HG02798 (cell line): ENCODE measurements at regions not wholly inside any gene's neighbourhood (a gene's known extent, or its start where the extent isn't known, plus 50 kb on each side); places are given as distances from the start of the nearest gene placed in this dataset.
"Not testable (repeated sequence)": the region's sequence is repeated elsewhere in the genome, so short reads cannot be mapped to it uniquely, and the experiment has no call there.

Experiments used
- ATAC-seq: cut with Tn5 transposase; IDR thresholded peaks from one replicate; pipeline ENCODE4 v1.9.1; 2021; ENCODE audit warnings: mild to moderate bottlenecking; ENCODE audit not compliant: unreplicated experiment, poor library complexity

DNA sequence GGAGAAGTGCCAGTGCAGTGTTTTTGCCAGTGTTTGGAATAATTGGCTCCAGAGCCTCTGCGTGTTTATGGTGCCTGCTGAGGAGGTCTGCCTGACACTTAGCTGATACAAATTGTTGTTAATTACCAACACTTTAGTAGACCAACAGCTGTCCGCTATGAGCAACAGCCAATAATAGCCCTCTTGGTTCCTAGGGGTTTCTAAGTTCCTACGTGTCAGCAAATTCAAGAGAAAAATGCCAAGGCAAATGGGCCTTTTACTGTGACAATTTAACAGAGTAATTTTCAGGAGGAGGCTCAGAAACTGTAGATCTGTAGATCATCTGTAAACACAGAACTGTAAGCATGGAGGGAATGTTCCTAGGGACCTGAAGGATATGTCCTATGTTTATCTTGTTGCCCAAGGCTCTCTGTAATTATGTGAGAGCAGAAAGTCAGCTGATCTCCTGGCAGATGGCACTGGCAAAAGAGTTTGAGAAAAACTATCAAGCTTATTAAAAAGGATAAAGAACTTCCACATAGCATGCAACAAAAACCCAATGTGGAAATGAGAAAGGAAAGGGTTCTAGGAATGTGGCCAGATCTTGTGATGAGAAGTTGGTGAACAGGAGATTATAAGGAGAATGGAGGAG, 157.7 kb downstream of the GJA1 start:
- no peak for ATAC-seq

DNA sequence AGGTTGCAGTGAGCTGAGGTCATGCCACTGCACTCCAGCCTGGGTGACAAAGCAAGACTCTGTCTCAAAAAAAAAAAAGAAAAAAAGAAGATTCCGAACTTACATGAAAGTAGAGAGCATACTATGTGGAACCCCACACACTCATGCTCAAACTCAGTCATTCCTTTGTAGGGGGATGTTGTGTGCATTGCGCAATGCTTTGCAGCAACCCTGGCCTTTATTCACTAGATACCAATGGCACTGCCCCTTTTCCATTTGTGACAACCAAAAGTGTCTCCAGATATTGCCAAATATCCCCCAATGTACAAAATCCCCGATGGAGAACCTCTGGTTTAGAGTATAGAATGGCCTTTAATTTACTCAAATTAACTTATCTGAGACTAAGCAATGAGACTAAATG, 158.6 kb downstream of the GJA1 start:
- ATAC-seq, result no peak

DNA sequence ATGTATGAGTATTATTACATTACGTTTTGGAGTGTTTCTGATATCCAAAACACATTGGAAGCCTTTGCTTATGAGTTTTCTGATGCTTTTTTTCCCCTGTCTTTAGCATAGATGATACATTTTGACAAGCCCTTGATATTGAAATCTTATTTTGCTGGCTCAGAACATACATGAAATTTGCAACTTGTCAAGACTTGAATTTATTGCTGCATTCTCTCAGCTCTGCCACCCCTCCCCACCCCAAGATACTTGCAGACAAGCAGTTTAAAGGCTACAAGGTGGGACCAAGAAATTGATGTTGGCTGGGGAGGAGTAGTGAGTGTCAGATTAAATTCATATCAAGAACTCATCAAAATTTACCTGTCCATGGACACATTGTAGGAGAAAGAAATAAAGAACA, 160.2 kb downstream of the GJA1 start:
- no peak for ATAC-seq

GRCh38 chr6:121596441-121596840, 161.0 kb downstream of the GJA1 start:
- ATAC-seq, result no peak

GRCh38 chr6:121597654-121598053, 162.2 kb downstream of the GJA1 start:
- ATAC-seq, result no peak

DNA sequence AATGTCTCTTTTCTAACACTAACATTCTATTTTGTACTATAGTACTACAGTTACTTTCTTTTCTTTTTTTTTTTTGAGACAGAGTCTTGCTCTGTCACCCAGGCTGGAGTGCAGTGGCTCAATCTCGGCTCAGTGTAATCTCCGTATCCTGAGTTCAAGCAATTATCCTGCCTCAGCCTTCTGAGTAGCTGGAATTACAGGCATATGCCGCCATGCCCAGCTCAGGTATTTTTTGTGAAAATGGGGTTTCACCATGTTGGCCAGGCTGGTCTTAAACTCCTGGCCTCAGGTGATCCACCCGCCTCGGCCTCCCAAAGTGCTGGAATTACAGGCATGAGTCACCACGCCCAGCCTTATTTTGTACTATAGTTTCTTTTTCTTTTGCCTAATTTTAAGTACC, 163.9 kb downstream of the GJA1 start:
- not testable (repeated sequence) for ATAC-seq

- no peak for ATAC-seq
These were observed 165.1 kb downstream of the GJA1 start for GRCh38 chr6:121600389-121601168.

GRCh38 chr6:121603486-121603885, 168.0 kb downstream of the GJA1 start:
- ATAC-seq, result no peak

DNA sequence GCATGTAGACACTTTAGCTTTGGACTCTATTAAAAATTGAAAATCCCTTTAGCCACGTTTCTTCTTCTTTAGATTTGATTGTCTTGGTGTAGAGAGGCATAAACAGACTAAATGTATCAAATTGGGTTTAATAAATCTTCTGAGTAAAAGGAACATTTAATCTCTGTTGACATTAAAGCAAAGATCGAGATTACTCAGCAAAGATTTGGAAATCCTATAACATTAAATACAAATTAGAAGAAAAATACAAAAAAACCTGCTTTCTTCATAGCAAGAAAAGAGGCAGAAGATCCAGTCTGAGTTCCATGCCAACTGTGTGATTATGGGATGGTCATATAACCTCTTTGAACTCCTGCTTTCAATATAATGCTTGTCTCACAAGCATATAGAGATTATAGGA, 172.3 kb downstream of the GJA1 start:
- ATAC-seq, result no peak

DNA sequence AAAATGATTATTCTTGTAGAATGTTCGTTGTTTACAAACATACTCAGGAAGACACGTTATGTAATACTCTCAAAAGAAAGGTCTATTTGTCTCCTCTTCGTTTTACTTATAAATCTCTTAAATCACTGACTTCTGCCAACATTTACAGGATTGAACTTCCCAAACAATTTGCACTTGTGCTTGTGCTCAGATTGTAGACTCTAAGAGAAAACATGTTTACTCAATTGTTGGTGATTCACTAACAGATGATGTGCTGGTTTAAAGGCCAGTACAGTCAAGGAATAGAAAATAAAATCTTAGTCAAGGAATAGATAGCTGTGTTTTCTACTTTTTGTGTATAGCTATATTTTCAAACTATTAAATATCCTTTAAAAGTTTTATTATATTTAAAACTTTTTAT, 172.8 kb downstream of the GJA1 start:
- no peak for ATAC-seq

- ATAC-seq, result no peak
These were observed 173.8 kb downstream of the GJA1 start for GRCh38 chr6:121609281-121609680.

DNA sequence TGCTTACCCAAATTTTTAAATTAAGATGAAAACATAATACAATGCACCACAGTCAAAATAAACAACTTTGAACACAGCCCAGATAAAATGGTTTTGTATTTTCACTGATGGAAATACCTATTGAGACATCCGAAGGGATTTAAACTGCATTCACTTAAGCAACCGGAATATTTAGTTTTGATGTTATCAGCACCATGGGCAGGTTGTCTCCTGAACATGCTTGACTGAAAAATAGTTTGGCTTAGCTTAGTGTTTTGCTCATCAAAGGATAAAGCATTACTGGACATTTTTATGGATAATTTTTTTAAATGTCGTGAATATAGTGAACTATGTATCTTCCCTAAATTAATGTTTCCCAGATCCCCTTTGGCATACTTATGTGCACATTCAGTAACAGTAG, 177.5 kb downstream of the GJA1 start:
- no peak for ATAC-seq

- no peak for ATAC-seq
These were observed 178.7 kb downstream of the GJA1 start for GRCh38 chr6:121614115-121614514.

DNA sequence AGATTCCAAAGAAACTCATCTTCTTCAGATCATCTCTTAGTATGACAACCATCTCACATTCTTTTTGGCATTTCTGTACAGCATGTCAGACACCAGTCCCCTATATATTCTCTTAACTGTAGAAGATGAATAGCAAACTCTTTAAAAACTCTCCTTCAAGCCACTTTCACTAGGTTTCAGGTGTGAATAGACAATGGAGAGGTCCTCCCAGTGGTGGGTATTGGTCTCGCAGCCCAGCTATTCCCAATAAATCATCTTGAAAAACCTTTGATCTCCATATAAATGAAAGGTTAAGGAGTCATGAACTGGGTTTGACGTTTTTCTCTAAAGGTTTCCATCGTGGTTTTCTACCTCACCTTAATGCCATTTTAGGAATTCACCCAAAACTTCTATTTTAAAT, 180.0 kb downstream of the GJA1 start:
- ATAC-seq, result no peak

DNA sequence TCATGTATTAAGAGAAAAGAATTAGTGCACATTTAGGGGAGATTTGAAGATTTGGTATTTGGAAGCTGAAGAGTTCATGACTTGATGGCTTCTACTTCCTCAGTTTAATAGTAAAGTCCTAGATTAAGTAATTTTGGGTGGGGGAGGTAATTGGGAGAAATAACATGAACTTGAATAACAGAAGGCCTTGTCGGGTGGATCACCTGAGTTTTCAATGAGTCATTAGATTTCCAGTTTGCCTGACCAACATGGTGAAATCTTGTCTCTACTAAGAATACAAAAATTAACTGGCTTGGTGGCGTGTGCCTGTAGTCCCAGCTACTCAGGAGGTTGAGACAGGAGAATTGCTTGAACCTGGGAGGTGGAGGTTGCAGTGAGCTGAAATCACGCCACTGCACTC, 181.0 kb downstream of the GJA1 start:
- no peak for ATAC-seq

DNA sequence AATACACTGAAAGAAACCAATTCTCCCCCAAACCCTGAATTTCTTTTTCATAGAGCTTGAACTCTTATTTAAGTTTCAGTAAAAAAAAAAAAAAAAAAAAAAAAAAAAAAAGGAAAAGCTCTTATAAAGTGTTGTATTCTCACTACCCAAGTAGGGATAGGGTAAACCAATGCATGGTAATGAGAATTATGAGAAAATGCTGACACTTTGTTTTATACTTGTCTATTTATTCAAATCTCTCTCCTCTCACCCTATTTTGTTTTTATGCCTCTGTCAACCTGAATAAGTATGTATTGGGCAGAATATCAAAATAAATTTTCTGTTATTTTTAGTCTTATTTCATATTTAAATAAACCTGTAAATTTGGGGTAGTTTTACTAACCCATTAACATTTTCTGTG, 181.9 kb downstream of the GJA1 start:
- ATAC-seq, result no peak

DNA sequence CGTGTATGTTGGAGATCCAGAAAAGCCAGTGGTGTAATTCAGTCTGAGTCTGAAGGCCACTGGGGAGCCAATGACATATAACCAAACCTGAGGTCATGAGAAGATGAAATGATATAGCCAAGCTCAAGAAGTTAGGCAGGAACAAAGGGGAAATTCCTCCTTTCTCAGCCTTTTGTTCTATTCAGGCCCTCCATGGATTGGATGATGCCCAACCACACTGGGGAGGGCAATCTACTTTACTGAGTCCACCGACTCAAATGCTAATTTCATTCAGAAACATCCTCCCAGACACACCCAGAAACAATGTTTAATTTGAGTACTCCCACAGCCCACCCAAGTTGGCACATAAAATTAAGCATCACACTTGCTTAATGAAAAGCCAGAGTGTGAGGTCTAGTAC, 183.6 kb downstream of the GJA1 start:
- no peak for ATAC-seq

GRCh38 chr6:121619987-121620740, 184.7 kb downstream of the GJA1 start:
- ATAC-seq, result no peak

DNA sequence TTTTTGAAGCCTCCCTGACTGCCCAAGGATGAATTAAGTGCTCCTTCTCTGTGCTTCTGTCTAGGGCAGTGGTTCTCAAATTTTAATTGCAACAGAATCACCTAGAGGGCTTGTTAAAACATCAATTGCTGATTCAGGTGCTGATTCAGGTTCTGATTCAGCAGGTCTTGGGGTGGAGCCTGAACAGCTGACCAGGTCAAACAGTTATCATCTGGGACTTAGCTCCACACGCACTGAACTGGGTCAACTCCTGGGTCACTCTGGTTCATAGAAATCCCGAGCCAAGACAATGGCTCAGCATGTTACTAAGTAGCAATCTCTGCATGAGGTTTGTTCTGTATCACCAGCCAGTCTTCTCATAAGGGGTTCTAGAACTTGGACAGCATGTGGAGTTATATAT, 192.3 kb downstream of the GJA1 start:
- no peak for ATAC-seq

DNA sequence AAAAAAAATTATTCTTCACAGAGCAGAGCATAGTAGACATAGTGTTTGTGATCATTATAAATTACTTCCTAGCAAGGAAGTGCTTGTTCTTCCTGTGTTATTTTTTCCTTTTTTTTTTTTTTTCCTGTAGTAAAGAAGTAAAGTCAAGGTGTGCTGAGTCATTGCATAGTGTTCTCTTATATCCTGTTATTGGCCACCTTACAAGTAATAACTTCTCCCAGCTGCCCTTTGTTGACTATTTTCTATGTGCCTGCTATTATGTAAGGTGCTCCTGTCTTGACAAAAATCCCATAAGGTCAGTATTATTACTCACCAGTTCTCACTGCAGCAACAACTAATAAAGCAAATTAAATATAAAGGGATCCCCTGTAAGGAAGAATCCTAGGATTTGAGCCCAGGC, 195.3 kb downstream of the GJA1 start:
- ATAC-seq, result no peak

- not testable (repeated sequence) for ATAC-seq
These were observed 196.3 kb downstream of the GJA1 start for GRCh38 chr6:121631752-121632151.
